ENCODE measurements at regions not wholly inside any gene's neighbourhood (a gene's known extent, or its start where the extent isn't known, plus 50 kb on each side); places are given as distances from the start of the nearest gene placed in this dataset.
"Not testable (repeated sequence)": the region's sequence is repeated elsewhere in the genome, so short reads cannot be mapped to it uniquely, and the experiment has no call there.

DNA sequence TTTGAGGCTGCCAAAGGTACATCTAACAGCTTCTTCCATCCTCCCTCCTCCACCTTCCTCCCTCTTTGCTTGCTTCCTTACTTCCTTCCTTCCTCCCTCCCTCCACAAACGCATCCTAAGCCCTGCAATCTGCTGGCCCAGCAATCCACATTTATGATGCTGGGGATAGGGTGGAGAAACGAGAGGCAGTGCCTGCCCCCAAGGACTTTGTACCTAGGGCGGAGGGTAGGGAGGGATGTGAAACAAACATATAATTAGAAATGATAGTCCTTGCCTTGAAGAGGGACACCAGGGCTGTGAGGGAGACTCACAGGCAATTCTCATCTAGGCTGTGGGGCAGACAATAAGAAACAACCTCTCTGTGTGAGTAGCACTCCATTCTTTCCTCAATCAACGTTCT, 188.3 kb downstream of the ANKRD30B start:
- no peak for DNase-seq (ENCODE audit: low read depth in 2 of 2)
- H2AFZ ChIP-seq (ENCODE audit: low read length): no peak overlapping the region
- H3K4me3 ChIP-seq (replicated peaks in 1 of 4; ENCODE audit: control extremely low read depth in 1 of 4, insufficient read depth in 1 of 4, low read depth in 3 of 4, low read length in 4 of 4): no peak overlapping the region
- TF ChIP-seq EZH2 (IDR thresholded peaks at IDR 0.05; ENCODE audit: low read length, missing control alignments): no peak
- TF ChIP-seq, protein P1, sequence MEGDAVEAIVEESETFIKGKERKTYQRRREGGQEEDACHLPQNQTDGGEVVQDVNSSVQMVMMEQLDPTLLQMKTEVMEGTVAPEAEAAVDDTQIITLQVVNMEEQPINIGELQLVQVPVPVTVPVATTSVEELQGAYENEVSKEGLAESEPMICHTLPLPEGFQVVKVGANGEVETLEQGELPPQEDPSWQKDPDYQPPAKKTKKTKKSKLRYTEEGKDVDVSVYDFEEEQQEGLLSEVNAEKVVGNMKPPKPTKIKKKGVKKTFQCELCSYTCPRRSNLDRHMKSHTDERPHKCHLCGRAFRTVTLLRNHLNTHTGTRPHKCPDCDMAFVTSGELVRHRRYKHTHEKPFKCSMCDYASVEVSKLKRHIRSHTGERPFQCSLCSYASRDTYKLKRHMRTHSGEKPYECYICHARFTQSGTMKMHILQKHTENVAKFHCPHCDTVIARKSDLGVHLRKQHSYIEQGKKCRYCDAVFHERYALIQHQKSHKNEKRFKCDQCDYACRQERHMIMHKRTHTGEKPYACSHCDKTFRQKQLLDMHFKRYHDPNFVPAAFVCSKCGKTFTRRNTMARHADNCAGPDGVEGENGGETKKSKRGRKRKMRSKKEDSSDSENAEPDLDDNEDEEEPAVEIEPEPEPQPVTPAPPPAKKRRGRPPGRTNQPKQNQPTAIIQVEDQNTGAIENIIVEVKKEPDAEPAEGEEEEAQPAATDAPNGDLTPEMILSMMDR (conservative IDR thresholded peaks at IDR 0.05 in 1 of 2, IDR thresholded peaks at IDR 0.05 in 1 of 2; ENCODE audit: low read depth in 1 of 2, low read length in 2 of 2): no peak
- H3K9me3 ChIP-seq (ENCODE audit: control insufficient read depth, insufficient read depth, low read depth, low read length): no peaks in the 10 kb centered on the region
- H3K36me3 ChIP-seq (ENCODE audit: control insufficient read depth, insufficient read depth, low read length): no peaks in the 10 kb centered on the region
- no peak overlapping the region for H3K27ac ChIP-seq (ENCODE audit: insufficient read depth, low read length)
- H3K4me1 ChIP-seq (ENCODE audit: control insufficient read depth, extremely low read depth, insufficient read depth, low read length): no peaks in the 10 kb centered on the region
- H4K20me1 ChIP-seq (ENCODE audit: control insufficient read depth, extremely low read depth, insufficient read depth, low read length): no peaks in the 10 kb centered on the region
- no peaks in the 10 kb centered on the region for H3K27me3 ChIP-seq (ENCODE audit: control insufficient read depth, insufficient read depth, low read length)
- no peak overlapping the region for H3K4me2 ChIP-seq (ENCODE audit: extremely low read depth, insufficient read depth, low read length)
- H3K79me2 ChIP-seq (ENCODE audit: control insufficient read depth, insufficient read depth, low read length): no peaks in the 10 kb centered on the region
- no peak overlapping the region for H3K9ac ChIP-seq (ENCODE audit: insufficient read depth, low read length)

DNA sequence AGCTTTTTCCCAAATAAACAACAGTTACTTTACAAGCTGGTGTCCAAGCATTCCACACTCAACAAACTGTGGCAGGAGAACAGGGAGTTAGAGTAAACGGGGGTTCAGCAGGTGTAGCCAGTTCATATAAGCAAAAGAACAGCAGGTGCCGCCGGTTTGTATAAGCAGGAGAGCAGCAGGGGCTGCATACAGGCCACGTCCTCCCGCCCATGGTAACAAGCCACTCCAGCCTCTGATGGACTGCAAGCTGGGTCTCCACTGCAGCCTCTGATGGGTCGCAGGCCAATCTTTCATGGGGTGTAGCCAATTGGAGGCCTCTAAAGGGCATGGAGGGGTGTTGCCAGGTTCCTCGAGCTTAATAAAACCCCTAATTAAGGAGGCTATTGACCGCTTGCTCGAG, 189.3 kb downstream of the ANKRD30B start:
- no peaks in the 10 kb centered on the region for H3K9me3 ChIP-seq (ENCODE audit: control insufficient read depth, insufficient read depth, low read depth, low read length)
- TF ChIP-seq EZH2 (IDR thresholded peaks at IDR 0.05; ENCODE audit: low read length, missing control alignments): no peak
- TF ChIP-seq, protein P1 (conservative IDR thresholded peaks at IDR 0.05 in 1 of 2, IDR thresholded peaks at IDR 0.05 in 1 of 2; ENCODE audit: low read depth in 1 of 2, low read length in 2 of 2): no peak
- H3K79me2 ChIP-seq (ENCODE audit: control insufficient read depth, insufficient read depth, low read length): no peaks in the 10 kb centered on the region
- H3K36me3 ChIP-seq (ENCODE audit: control insufficient read depth, insufficient read depth, low read length): no peaks in the 10 kb centered on the region
- H3K9ac ChIP-seq (ENCODE audit: insufficient read depth, low read length): no peak overlapping the region
- no peaks in the 10 kb centered on the region for H3K4me1 ChIP-seq (ENCODE audit: control insufficient read depth, extremely low read depth, insufficient read depth, low read length)
- no peak for DNase-seq (ENCODE audit: low read depth in 2 of 2)
- no peak overlapping the region for H3K27ac ChIP-seq (ENCODE audit: insufficient read depth, low read length)
- H2AFZ ChIP-seq (ENCODE audit: low read length): no peak overlapping the region
- no peaks in the 10 kb centered on the region for H4K20me1 ChIP-seq (ENCODE audit: control insufficient read depth, extremely low read depth, insufficient read depth, low read length)
- no peaks in the 10 kb centered on the region for H3K27me3 ChIP-seq (ENCODE audit: control insufficient read depth, insufficient read depth, low read length)
- no peak overlapping the region for H3K4me3 ChIP-seq (replicated peaks in 1 of 4; ENCODE audit: control extremely low read depth in 1 of 4, insufficient read depth in 1 of 4, low read depth in 3 of 4, low read length in 4 of 4)
- H3K4me2 ChIP-seq (ENCODE audit: extremely low read depth, insufficient read depth, low read length): no peak overlapping the region

DNA sequence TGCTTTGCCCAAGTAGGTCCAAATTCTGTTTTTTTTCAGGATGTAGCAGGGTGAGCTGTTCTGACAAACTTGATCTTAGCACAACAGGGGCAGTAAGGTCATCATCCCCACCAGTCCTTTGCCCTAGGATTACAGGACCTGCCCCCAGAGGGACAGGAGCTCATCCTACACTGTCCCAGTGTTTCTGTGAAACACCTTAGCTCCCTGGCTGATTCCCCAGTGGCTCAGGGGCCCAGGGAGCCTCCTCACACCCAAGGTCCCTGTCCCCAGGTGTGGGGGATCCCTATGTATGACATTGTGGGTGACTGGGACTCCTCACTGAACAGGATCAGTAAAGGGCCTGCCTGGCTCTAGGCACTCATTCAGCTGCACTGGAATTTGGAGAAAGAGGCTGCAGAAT, 191.2 kb downstream of the ANKRD30B start:
- no peaks in the 10 kb centered on the region for H3K79me2 ChIP-seq (ENCODE audit: control insufficient read depth, insufficient read depth, low read length)
- no peak overlapping the region for H3K4me2 ChIP-seq (ENCODE audit: extremely low read depth, insufficient read depth, low read length)
- TF ChIP-seq, protein P1 (conservative IDR thresholded peaks at IDR 0.05 in 1 of 2, IDR thresholded peaks at IDR 0.05 in 1 of 2; ENCODE audit: low read depth in 1 of 2, low read length in 2 of 2): no peak
- TF ChIP-seq EZH2 (IDR thresholded peaks at IDR 0.05; ENCODE audit: low read length, missing control alignments): no peak
- no peak for DNase-seq (ENCODE audit: low read depth in 2 of 2)
- no peaks in the 10 kb centered on the region for H4K20me1 ChIP-seq (ENCODE audit: control insufficient read depth, extremely low read depth, insufficient read depth, low read length)
- H3K9me3 ChIP-seq (ENCODE audit: control insufficient read depth, insufficient read depth, low read depth, low read length): no peaks in the 10 kb centered on the region
- no peaks in the 10 kb centered on the region for H3K36me3 ChIP-seq (ENCODE audit: control insufficient read depth, insufficient read depth, low read length)
- H3K4me1 ChIP-seq (ENCODE audit: control insufficient read depth, extremely low read depth, insufficient read depth, low read length): no peaks in the 10 kb centered on the region
- H3K9ac ChIP-seq (ENCODE audit: insufficient read depth, low read length): no peak overlapping the region
- H3K27ac ChIP-seq (ENCODE audit: insufficient read depth, low read length): no peak overlapping the region
- no peak overlapping the region for H2AFZ ChIP-seq (ENCODE audit: low read length)
- no peaks in the 10 kb centered on the region for H3K27me3 ChIP-seq (ENCODE audit: control insufficient read depth, insufficient read depth, low read length)
- no peak overlapping the region for H3K4me3 ChIP-seq (replicated peaks in 1 of 4; ENCODE audit: control extremely low read depth in 1 of 4, insufficient read depth in 1 of 4, low read depth in 3 of 4, low read length in 4 of 4)

DNA sequence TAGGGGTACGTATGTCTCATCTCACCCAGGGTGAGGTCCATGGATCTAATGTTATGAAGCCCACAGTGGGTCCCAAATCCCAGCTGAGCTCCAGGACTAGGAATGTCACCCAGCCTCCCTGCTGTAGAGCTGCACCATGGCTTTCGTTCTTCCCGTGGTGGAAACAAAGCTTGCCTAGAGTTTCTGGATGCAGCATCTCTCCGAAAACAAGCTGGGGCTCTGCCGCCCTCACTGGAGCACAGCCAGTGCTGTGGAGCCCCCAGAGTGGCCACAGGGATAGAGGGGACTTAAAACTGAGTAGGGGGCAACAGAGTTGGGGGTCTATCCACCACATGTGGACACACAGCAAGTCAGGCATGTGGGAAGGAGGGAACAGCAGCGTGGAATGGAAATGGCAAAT, 192.1 kb downstream of the ANKRD30B start:
- not testable (repeated sequence) for H4K20me1 ChIP-seq (ENCODE audit: control insufficient read depth, extremely low read depth, insufficient read depth, low read length)

More for the DNA sequence above, 192.1 kb downstream of the ANKRD30B start:
- not testable (repeated sequence) for H3K9me3 ChIP-seq (ENCODE audit: control insufficient read depth, insufficient read depth, low read depth, low read length); H3K27ac ChIP-seq (ENCODE audit: insufficient read depth, low read length); DNase-seq (ENCODE audit: low read depth in 2 of 2); H3K27me3 ChIP-seq (ENCODE audit: control insufficient read depth, insufficient read depth, low read length); H3K4me3 ChIP-seq (replicated peaks in 1 of 4; ENCODE audit: control extremely low read depth in 1 of 4, insufficient read depth in 1 of 4, low read depth in 3 of 4, low read length in 4 of 4); H3K79me2 ChIP-seq (ENCODE audit: control insufficient read depth, insufficient read depth, low read length); H3K36me3 ChIP-seq (ENCODE audit: control insufficient read depth, insufficient read depth, low read length); H3K9ac ChIP-seq (ENCODE audit: insufficient read depth, low read length); H3K4me1 ChIP-seq (ENCODE audit: control insufficient read depth, extremely low read depth, insufficient read depth, low read length); H3K4me2 ChIP-seq (ENCODE audit: extremely low read depth, insufficient read depth, low read length); H2AFZ ChIP-seq (ENCODE audit: low read length)

Data from fibroblast of lung (primary cell).